Astrocyte of the cerebellum (primary cell): ENCODE measurements at regions not wholly inside any gene's neighbourhood (a gene's known extent, or its start where the extent isn't known, plus 50 kb on each side); places are given as distances from the start of the nearest gene placed in this dataset.
A peak's percentile ranks its signal among the peaks of the same experiment; 100 is the strongest.
"Not testable (repeated sequence)": the region's sequence is repeated elsewhere in the genome, so short reads cannot be mapped to it uniquely, and the experiment has no call there.

Experiments used
- DNase-seq: peaks from one replicate; pipeline ENCODE4 v3.0.0-alpha.2; 2011; ENCODE audit warnings: low read depth
- H3K4me3 ChIP-seq: 2 replicates; pipeline ENCODE4 v1.5.1; 2011; ENCODE audit warnings: mild to moderate bottlenecking, low read depth, low read length, moderate library complexity
- CTCF ChIP-seq: IDR thresholded peaks from 2 replicates; pipeline ENCODE4 v1.5.1; 2012; ENCODE audit warnings: low read length, low read depth, moderate library complexity, mild to moderate bottlenecking; ENCODE audit errors: missing control alignments
- in situ Hi-C: cut with HindIII; loops from 2 replicates; pipeline ENCODE4 v1.10.0; 2017; ENCODE audit warnings: low sequenced_read_pairs

GRCh38 chr10:62597226-62597625 lies 207.3 kb upstream of the ADO start:
- in situ Hi-C loops, result no loop called here
- H3K4me3 ChIP-seq, result no peak overlapping the region
- no peak for TF ChIP-seq CTCF
- no peak for DNase-seq

- in situ Hi-C loops, result no loop called here
- no peak for DNase-seq
- H3K4me3 ChIP-seq, result no peak overlapping the region
- no peak for TF ChIP-seq CTCF
Measured at GRCh38 chr10:62599161-62599560, 205.4 kb upstream of the ADO start.

GRCh38 chr10:62606551-62606950 lies 198.0 kb upstream of the ADO start:
- H3K4me3 ChIP-seq, DNase-seq, in situ Hi-C loops: not testable (repeated sequence)

GRCh38 chr10:62608189-62608875 lies 196.2 kb upstream of the ADO start:
- DNase-seq, H3K4me3 ChIP-seq, in situ Hi-C loops: not testable (repeated sequence)

- peak; percentile 72 for TF ChIP-seq CTCF
- DNase-seq, result no peak
- no peak overlapping the region for H3K4me3 ChIP-seq
- in situ Hi-C loops, result no loop called here
Measured at GRCh38 chr10:62610649-62611229, 193.8 kb upstream of the ADO start.

GRCh38 chr10:62613424-62613823 lies 191.1 kb upstream of the ADO start:
- in situ Hi-C loops, result no loop called here
- H3K4me3 ChIP-seq, result no peak overlapping the region
- no peak for DNase-seq
- TF ChIP-seq CTCF, result no peak

GRCh38 chr10:62613859-62614258 lies 190.7 kb upstream of the ADO start:
- TF ChIP-seq CTCF, result no peak
- no peak for DNase-seq
- H3K4me3 ChIP-seq, result no peak overlapping the region
- in situ Hi-C loops, result no loop called here
